HG03175 (cell line): ENCODE measurements at regions not wholly inside any gene's neighbourhood (a gene's known extent, or its start where the extent isn't known, plus 50 kb on each side); places are given as distances from the start of the nearest gene placed in this dataset.
"Not testable (repeated sequence)": the region's sequence is repeated elsewhere in the genome, so short reads cannot be mapped to it uniquely, and the experiment has no call there.

Experiments used
- ATAC-seq: cut with Tn5 transposase; IDR thresholded peaks from one replicate; pipeline ENCODE4 v1.9.1; 2021; ENCODE audit warnings: mild to moderate bottlenecking, moderate library complexity; ENCODE audit not compliant: unreplicated experiment

GRCh38 chrX:148265829-148266228 is 234.6 kb upstream of the AFF2 start:
- ATAC-seq: no peak

GRCh38 chrX:148268673-148269072 is 231.7 kb upstream of the AFF2 start:
- no peak for ATAC-seq

GRCh38 chrX:148269513-148269912 is 230.9 kb upstream of the AFF2 start:
- no peak for ATAC-seq

DNA sequence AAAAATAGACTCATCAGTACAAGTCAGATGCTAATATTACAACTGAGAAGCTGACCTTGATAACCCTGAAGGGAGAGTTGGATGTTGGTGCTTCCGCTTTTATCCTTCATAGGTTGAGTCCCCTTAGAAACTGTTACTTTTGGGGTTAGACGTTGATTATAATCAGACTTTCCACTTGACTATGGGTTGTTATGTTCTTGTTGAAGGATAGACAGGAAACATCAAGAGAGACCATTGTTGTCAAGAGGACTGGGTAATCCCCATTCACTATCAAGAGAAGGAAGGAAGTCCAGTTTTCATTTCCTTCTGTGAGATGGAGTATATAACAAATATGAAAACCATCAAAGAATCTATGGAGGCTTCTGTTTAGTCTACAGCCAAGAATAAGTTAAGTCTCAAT is 229.9 kb upstream of the AFF2 start:
- ATAC-seq: no peak

DNA sequence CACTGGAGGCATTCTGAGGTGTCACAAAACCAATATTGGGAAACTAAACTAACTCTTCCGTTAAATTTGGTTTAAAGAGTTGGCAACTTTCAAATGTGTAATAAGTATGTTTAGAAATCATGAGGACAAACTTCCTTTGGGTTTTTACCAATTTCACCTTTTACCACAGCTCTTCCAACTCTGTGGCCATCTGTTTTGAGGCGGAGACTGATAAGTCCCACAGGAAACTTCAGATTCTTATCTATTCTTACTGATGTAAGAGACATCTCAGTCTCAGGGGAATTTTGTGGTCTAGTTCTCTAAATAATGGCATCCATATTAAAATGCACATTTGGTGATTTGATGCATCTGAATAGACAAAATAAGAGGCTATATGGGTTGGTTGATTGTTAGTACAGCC is 229.2 kb upstream of the AFF2 start:
- no peak for ATAC-seq

- no peak for ATAC-seq
Measured at GRCh38 chrX:148281920-148282319, 218.5 kb upstream of the AFF2 start.

GRCh38 chrX:148282504-148282903 is 217.9 kb upstream of the AFF2 start:
- no peak for ATAC-seq

DNA sequence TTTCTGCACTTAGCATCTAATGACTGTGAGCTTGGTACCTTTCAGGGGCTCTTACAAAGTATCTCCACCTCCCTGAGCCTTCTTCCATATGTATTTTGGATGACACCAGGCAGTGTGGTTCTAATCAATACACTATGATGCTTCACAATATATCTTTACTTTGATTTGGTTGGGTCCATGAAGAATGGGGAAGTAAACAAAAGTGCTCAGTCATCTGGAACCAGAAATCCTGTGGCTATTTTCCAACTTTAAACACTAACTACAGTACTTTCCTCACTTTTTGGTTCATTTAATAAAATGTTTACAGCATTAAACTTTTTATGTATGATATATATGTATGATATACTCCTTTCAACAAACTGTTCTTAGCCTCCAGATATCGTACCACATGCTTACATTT is 216.4 kb upstream of the AFF2 start:
- ATAC-seq: no peak

GRCh38 chrX:148284821-148285220 is 215.6 kb upstream of the AFF2 start:
- no peak for ATAC-seq

DNA sequence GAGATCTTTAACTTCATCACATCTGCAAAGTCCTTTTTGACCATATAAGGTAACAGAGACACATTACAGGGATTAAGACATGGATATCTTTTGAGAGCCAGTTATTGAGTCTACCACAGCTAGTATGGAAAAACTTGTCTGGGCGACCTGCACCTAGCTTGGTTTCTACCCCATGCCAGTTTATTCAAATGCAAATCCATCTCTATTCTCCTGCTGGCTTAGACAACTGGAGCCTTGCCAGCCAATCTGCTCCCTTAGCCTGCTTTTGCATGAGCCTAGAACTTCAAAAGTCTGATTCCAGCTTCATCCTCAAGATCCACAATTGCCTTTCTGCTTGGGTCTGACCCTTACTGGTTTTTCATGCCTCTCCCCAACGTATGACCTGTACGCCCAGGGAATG is 212.0 kb upstream of the AFF2 start:
- ATAC-seq: no peak

DNA sequence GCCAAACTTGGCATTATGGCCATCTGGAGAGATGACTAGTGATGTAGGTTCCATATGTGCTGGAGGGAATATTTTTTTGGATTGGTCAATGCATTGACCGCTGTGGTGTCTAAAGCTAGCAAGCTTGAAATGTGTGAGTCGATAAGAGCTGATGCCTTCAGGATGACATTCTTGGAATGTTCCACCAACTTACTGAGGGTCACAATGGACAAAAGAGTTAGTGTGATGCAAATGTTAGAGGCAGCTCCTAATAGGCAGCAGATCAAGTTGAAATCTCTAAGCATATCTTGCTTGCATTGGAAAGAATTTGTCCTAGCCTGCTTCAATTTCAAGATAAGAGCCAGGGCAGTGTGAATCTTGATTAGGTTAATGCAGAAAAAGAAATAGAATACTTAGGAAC is 210.4 kb upstream of the AFF2 start:
- no peak for ATAC-seq

GRCh38 chrX:148290931-148291330 is 209.5 kb upstream of the AFF2 start:
- ATAC-seq: no peak

DNA sequence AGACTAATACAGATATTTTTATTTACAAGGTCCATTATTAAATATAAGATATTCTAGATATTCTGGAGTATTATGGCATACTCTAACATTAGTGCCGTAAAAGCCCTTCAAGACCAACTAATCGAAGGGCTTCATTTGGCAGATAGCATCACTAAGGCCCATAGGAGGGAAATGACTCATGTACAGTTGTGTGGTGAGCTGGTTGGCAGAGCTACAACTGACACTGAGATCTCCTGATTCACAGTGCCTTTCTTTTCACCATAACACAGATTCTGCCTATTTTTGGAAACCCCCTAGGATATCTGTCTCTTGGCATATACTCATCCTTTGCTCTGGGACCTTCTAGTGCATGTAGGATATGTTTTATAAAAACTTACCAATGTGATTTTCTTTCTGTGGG is 201.7 kb upstream of the AFF2 start:
- ATAC-seq: no peak

GRCh38 chrX:148305214-148305613 is 195.2 kb upstream of the AFF2 start:
- not testable (repeated sequence) for ATAC-seq

GRCh38 chrX:148309413-148309812 is 191.0 kb upstream of the AFF2 start:
- no peak for ATAC-seq

GRCh38 chrX:148310426-148311165 is 189.8 kb upstream of the AFF2 start:
- ATAC-seq: peak; percentile 87

DNA sequence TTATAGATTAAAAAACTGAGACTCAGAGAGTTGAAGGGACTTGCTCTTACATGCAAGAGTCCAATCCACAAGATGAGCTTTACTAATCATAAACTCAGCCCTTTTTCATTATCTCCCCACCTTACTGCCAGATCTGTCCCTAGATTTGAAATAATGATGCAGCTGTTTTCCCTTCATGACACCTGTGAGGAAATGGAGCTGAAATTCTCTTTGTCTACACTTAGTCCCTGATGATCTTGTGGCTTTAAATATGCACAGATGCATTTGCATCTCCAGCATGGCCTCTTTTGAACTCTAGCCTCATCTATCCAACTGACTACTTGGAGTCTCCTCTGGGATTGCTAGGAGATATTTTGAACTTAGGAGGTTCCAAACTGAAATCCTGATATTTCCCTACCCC is 188.9 kb upstream of the AFF2 start:
- ATAC-seq: no peak

GRCh38 chrX:148314876-148315275 is 185.5 kb upstream of the AFF2 start:
- no peak for ATAC-seq

DNA sequence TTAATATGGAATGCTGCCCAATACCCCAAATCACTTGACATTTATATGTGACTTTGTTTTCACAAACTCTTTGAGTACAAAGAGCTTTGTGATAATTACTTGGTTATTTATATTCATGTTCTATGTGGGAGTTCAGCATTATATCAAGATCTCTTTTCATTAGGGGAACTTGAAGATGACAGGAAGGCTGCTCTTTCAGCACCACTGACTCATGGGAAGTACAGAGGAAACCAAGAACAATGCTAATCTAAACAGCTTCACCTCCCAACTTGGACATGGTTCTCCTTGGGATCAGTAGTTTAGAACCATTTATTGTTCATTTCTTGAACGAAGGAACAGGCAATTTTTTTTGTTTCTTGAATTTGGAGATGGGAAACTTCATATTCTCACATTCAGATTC is 184.0 kb upstream of the AFF2 start:
- ATAC-seq: no peak

GRCh38 chrX:148322906-148323305 is 177.5 kb upstream of the AFF2 start:
- no peak for ATAC-seq

DNA sequence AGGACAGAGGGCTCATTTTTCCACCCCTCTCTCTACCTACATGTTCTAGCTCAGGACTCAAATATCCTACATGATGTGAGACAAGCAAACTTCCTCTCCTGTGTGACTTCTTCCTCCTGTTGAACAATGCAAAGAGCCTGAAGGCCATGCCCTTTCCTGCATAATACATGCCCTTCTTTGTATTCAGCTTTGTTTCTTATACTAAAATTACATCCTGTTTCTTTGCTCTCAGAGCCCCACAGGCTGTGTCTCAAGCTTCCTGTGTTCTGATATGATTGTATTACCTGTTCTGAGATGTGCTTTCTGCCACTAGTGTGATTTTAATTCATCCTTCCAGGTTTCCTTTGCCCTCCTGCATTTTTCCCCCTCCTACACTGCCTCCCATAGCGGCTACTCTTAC is 166.4 kb upstream of the AFF2 start:
- ATAC-seq: no peak

DNA sequence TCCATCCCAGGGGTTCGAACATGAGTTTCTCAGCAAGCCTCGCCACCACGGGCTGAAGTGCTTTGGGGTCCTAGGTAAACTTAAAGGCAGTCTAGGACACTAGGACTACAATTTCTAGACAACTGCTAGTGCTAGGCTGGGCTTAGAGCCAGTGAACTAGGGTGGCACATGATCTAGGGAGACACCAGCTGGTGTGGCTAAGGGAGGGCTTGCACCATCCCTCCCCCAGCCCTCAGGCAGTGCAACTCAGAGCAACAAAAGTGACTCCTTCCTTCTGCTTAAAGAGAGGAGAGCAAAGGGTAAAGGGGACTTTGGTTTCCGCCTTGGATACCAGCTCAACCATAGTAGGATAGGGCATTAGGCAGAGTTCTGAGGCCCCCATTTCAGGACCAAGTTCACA is 162.5 kb upstream of the AFF2 start:
- ATAC-seq: no peak

GRCh38 chrX:148354916-148355315 is 145.5 kb upstream of the AFF2 start:
- no peak for ATAC-seq
